Heart right ventricle (tissue), 16 donors: ENCODE measurements at regions not wholly inside any gene's neighbourhood (a gene's known extent, or its start where the extent isn't known, plus 50 kb on each side); places are given as distances from the start of the nearest gene placed in this dataset.
A peak's percentile ranks its signal among the peaks of the same experiment; 100 is the strongest.

Experiments
- ATAC-seq, 8 donors: fragments of 200-7000 bp; cut with Tn5 transposase; one replicate each; pipeline ENCODE4 v1.9.1; 2020; ENCODE audit warnings: mild to moderate bottlenecking in 8 of 8, moderate library complexity in 8 of 8, moderate number of reproducible peaks in 1 of 8
- DNase-seq, 2 donors: peaks; one replicate each; pipeline ENCODE4 v3.0.0-alpha.2; 2020
- H3K27ac ChIP-seq, 10 donors: fragments of 200-600 bp; sonication (generic) in 2 of 10; one replicate each; pipeline versions ENCODE4 v1.5.0 to v1.8.0; 2020 to 2022; ENCODE audit warnings: mild to moderate bottlenecking in 3 of 10
- H3K27me3 ChIP-seq, 7 donors: fragments of 200-600 bp; one replicate each; pipeline ENCODE4 v1.8.0; 2021 to 2022; ENCODE audit warnings: mild to moderate bottlenecking in 2 of 7
- H3K36me3 ChIP-seq, 9 donors: fragments of 200-600 bp; sonication (generic) in 1 of 9; one replicate each; pipeline versions ENCODE4 v1.5.0 to v1.8.0; 2020 to 2022; ENCODE audit warnings: mild to moderate bottlenecking in 2 of 9
- H3K4me1 ChIP-seq, 9 donors: fragments of 200-600 bp; sonication (generic) in 1 of 9; one replicate each; pipeline versions ENCODE4 v1.5.0 to v1.8.0; 2020 to 2022; ENCODE audit warnings: mild to moderate bottlenecking in 4 of 9
- H3K4me3 ChIP-seq, 10 donors: fragments of 200-600 bp; sonication (generic) in 2 of 10; one replicate each; pipeline versions ENCODE4 v1.5.0 to v1.8.0; 2020 to 2022; ENCODE audit warnings: mild to moderate bottlenecking in 7 of 10, moderate library complexity in 2 of 10
- H3K9me3 ChIP-seq, 11 donors: fragments of 200-600 bp in 10 of 11; sonication (generic) in 2 of 11; one replicate each; pipeline versions ENCODE4 v1.5.0 to v1.8.0; 2013 to 2022; ENCODE audit warnings: mild to moderate bottlenecking in 2 of 11, control low read depth in 1 of 11, moderate library complexity in 1 of 11
- CTCF ChIP-seq, 9 donors: fragments of 200-600 bp; sonication (generic) in 2 of 9; IDR thresholded peaks; one replicate each; pipeline versions ENCODE4 v1.5.0 to v1.8.0; 2021 to 2022; ENCODE audit warnings: antibody characterized with exemption in 9 of 9, mild to moderate bottlenecking in 5 of 9, moderate library complexity in 1 of 9
- WGBS, 2 donors: extraction: QIAGEN DNeasy Blood & Tissue Kit; methylation state at CpG; one replicate each; pipeline ENCODE4 v1.1.7; 2013; ENCODE audit warnings: inconsistent platforms in 1 of 2; 5-methylcytosine and 5-hydroxymethylcytosine counted together
- intact Hi-C, 10 donors: fragments of 100-400 bp; cut with DNase I; formaldehyde crosslinking; loops; one replicate each; pipeline versions ENCODE4 v1.11.1 to v1.14.2; 2022
- donor health status: Arrhythmogenic right ventricular cardiomyopathy.
- donor health status: ischemic (EF 13 %, LVEDD 7.1; RV severe dilation, severe dysfunction).
- donor health status: healthy with polysubstance abuse.
- donor health status: DM: no; HTN: yes; CAD: no.
- donor health status: DM: no; HTN: no; CAD: no.
- donor health status: ischemic (EF 25% LVEDD 6.9; RV normal size, moderate dysfunction).
- donor health status: ischemic (EF 25% LVEDD 5.7; RV mildly dilated, moderate dysfunction).
- donor health status: healthy.
- donor health status: DM: yes; HTN: yes; CAD: no.
- donor health status: Ischemic cardiomyopathy.
- donor health status: ischemic (EF 35%, LVEDD 5.7; RV mildly dilated, moderate dysfunction).
- donor health status: nonischemic (EF 11% LVEDD 7.7; RV severe dilation, severe dysfunction).
- donor health status: DM: yes; HTN: yes; CAD: no.
- donor health status: PGD.
- donor health status: ischemic (EF 29% LVEDD 5.4; RV normal size, mild dysfunction).
- donor health status: nonischemic (EF 23%, LVEDD 6.1; RV moderate dilation, normal function).

GRCh38 chr5:82728926-82729702 lies 348.1 kb downstream of the TMEM167A start:
- ATAC-seq (peak in 1 of 8 donors; percentile 49), DNase-seq (no peak)
- Histone ChIP-seq H3K4me3 (no peak overlapping the region), H3K27ac (no peak overlapping the region), H3K36me3 (no peaks in the 10 kb centered on the region), H3K4me1 (peaks cover 0 to 16% (median 4%) of the 10 kb centered on the region in 9 donors), H3K27me3 (no peaks in the 10 kb centered on the region), H3K9me3 (no peaks in the 10 kb centered on the region)
- intact Hi-C loops: no loop called here
- TF ChIP-seq CTCF (IDR thresholded peaks at IDR 0.05): no peak
- WGBS, 2 donors: 56 to 68% methylated on average over 9 of the region's 9 CpGs

DNA sequence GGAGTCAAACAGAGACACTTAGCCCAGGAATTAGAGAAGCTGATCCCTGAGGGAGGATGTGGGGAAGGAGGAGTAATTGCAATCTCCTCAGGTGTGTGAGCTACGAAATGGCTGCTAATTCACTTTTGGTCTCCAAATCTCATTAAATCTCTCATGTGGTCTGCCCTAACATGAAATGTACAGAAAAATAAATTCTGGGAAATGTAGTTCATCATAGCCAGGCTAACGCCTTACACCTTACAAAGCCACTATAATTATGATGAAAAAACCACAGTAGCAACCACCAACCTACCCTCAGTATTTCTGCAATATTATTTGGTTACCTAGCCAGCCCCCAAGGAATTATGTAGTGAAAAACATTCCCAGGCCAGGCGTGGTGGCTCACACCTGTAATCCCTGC lies 354.0 kb downstream of the TMEM167A start:
- Histone ChIP-seq H3K9me3 (no peaks in the 10 kb centered on the region), H3K27me3 (no peaks in the 10 kb centered on the region), H3K4me3 (no peak overlapping the region), H3K36me3 (no peaks in the 10 kb centered on the region), H3K27ac (no peak overlapping the region), H3K4me1 (peaks cover 0 to 20% (median 10%) of the 10 kb centered on the region in 9 donors)
- TF ChIP-seq CTCF (IDR thresholded peaks at IDR 0.05): no peak
- intact Hi-C loops: no loop called here
- DNase-seq (no peak), ATAC-seq (no peak)
- 96 to 97% methylated on average over 3 of the region's 3 CpGs for WGBS, 2 donors

GRCh38 chr5:82721087-82721410 lies 356.1 kb downstream of the TMEM167A start:
- WGBS, 2 donors: 80 to 84% methylated on average over 1 of the region's 1 CpG
- intact Hi-C loops: no loop called here
- H3K27me3 ChIP-seq: no peaks in the 10 kb centered on the region
- H3K27ac ChIP-seq: peak overlapping the region in 2 of 10 donors; percentile 26 to 37
- TF ChIP-seq CTCF (IDR thresholded peaks at IDR 0.05): no peak
- ATAC-seq: no peak
- H3K4me3 ChIP-seq: no peak overlapping the region
- H3K4me1 ChIP-seq: peaks cover 0 to 20% (median 10%) of the 10 kb centered on the region in 9 donors
- H3K9me3 ChIP-seq: no peaks in the 10 kb centered on the region
- DNase-seq: no peak
- no peaks in the 10 kb centered on the region for H3K36me3 ChIP-seq

DNA sequence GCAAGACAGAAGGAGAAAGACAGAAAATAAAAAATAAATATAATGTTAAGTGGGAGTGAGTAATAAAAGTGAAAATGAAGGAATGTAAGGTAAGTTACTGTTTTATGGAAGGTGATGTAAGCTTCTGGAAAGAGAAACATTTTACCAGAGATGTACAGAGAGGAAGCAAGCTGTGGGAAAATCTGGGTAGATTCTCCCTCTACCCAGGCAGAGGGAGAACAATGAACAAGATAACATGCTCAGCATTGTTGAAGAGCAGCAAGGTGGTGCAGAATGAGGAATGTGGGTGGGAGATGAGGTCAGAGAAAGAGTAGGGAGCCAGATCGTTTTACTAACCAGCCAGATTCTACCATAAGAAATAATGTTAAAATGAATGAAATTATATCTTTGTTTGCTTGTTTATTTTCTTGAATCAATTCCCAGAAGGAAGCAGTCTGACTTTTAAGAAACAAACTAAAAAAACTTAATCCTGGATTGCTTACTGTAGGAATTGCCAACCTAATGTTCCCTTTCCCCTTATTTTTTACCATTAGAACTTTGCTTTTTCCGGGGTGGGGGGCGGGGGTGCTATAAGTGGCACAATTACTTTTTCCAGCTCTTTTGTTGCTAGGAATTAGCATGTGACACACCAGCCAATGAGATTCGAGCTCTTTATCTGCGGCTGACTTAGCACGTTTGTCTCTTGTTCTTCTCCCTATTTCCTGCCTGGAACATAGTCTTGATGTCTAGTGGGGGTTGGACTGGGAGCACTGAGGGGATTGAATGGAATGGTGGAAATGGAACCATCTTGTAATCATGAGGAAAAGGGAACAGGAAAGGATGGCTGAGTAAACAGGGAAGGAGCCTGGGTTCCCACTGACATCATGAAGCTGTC lies 356.7 kb downstream of the TMEM167A start:
- intact Hi-C loops: no loop called here
- peaks cover 0 to 20% (median 10%) of the 10 kb centered on the region in 9 donors for H3K4me1 ChIP-seq
- no peak overlapping the region for H3K4me3 ChIP-seq
- H3K27me3 ChIP-seq: no peaks in the 10 kb centered on the region
- ATAC-seq (peak in 1 of 8 donors; percentile 42), DNase-seq (no peak)
- TF ChIP-seq CTCF (IDR thresholded peaks at IDR 0.05): no peak
- no peaks in the 10 kb centered on the region for H3K36me3 ChIP-seq
- H3K9me3 ChIP-seq: no peaks in the 10 kb centered on the region
- 35 to 45% methylated on average over 6 of the region's 6 CpGs for WGBS, 2 donors
- H3K27ac ChIP-seq: peak overlapping the region in 3 of 10 donors; percentile 26 to 37 (median 36)
